GM23338 (cell line): ENCODE measurements at regions not wholly inside any gene's neighbourhood (a gene's known extent, or its start where the extent isn't known, plus 50 kb on each side); places are given as distances from the start of the nearest gene placed in this dataset.

Experiments used
- ATAC-seq: fragments of 200-7000 bp; cut with Tn5 transposase; 3 replicates; pipeline ENCODE4 v1.9.1; 2020
- DNase-seq: peaks from one replicate; pipeline ENCODE4 v3.0.0-alpha.2; 2015; ENCODE audit warnings: low spot score
- H2AFZ ChIP-seq: fragments of 200-600 bp; sonication (generic); 2 replicates; pipeline ENCODE4 v1.8.0; 2016; ENCODE audit warnings: antibody characterized with exemption, mild to moderate bottlenecking, moderate library complexity
- H3F3A ChIP-seq: fragments of 200-600 bp; sonication (generic); replicated peaks from 2 replicates; pipeline ENCODE4 v1.8.0; 2017; ENCODE audit warnings: antibody characterized with exemption, mixed run types, low read depth
- H3K27ac ChIP-seq: fragments of 200-600 bp; sonication (generic); 2 replicates; pipeline ENCODE4 v1.6.1; 2016; ENCODE audit warnings: low read depth
- H3K27me3 ChIP-seq: fragments of 200-600 bp; sonication (generic); 2 replicates; pipeline ENCODE4 v1.8.0; 2016; ENCODE audit warnings: mild to moderate bottlenecking, mixed run types, moderate library complexity; ENCODE audit not compliant: insufficient read depth
- H3K36me3 ChIP-seq: fragments of 200-600 bp; sonication (generic); 2 replicates; pipeline ENCODE4 v1.8.0; 2016; ENCODE audit warnings: mild to moderate bottlenecking; ENCODE audit not compliant: insufficient read depth
- H3K4me1 ChIP-seq: fragments of 200-600 bp; sonication (generic); 2 replicates; pipeline ENCODE4 v1.8.0; 2016; ENCODE audit warnings: mild to moderate bottlenecking, moderate library complexity; ENCODE audit not compliant: insufficient read depth
- H3K4me2 ChIP-seq: fragments of 200-600 bp; sonication (generic); 2 replicates; pipeline ENCODE4 v1.7.1; 2017; ENCODE audit warnings: mixed run types
- H3K4me3 ChIP-seq: fragments of 200-600 bp; sonication (generic); 2 replicates; pipeline ENCODE4 v1.6.1; 2016; ENCODE audit warnings: mixed run types
- H3K79me2 ChIP-seq: fragments of 200-600 bp; sonication (generic); replicated peaks from 2 replicates; pipeline ENCODE4 v1.8.0; 2017; ENCODE audit warnings: mild to moderate bottlenecking; ENCODE audit not compliant: insufficient read depth
- H3K9me2 ChIP-seq: fragments of 200-600 bp; sonication (generic); 2 replicates; pipeline ENCODE4 v1.8.0; 2017; ENCODE audit not compliant: insufficient read depth
- H4K20me1 ChIP-seq: fragments of 200-600 bp; sonication (generic); replicated peaks from 2 replicates; pipeline ENCODE4 v1.8.0; 2017; ENCODE audit warnings: mild to moderate bottlenecking; ENCODE audit not compliant: insufficient read depth
- H3K27ac Mint-ChIP-seq: 2 replicates; pipeline ENCODE4 v1.8.0; 2020; ENCODE audit warnings: inconsistent platforms, mild to moderate bottlenecking, moderate library complexity, mixed read lengths
- H3K27me3 Mint-ChIP-seq: 3 replicates; pipeline ENCODE4 v1.8.0; 2022; ENCODE audit warnings: low read depth, mild to moderate bottlenecking, moderate library complexity, mixed read lengths, inconsistent platforms; ENCODE audit not compliant: insufficient read depth, poor library complexity
- H3K36me3 Mint-ChIP-seq: 3 replicates; pipeline ENCODE4 v1.8.0; 2021; ENCODE audit warnings: low read depth, mild to moderate bottlenecking, inconsistent platforms, moderate library complexity, mixed read lengths
- H3K4me1 Mint-ChIP-seq: 3 replicates; pipeline ENCODE4 v1.8.0; 2020; ENCODE audit warnings: mild to moderate bottlenecking, inconsistent platforms, mixed read lengths
- H3K4me3 Mint-ChIP-seq: 3 replicates; pipeline ENCODE4 v1.8.0; 2021; ENCODE audit warnings: moderate library complexity, mild to moderate bottlenecking, inconsistent platforms, mixed read lengths
- H3K9me3 Mint-ChIP-seq: 3 replicates; pipeline ENCODE4 v1.8.0; 2020; ENCODE audit warnings: moderate library complexity, mild to moderate bottlenecking, inconsistent platforms, mixed read lengths
- CREB1 ChIP-seq: fragments of 250-450 bp; sonication (Bioruptor Pico); IDR thresholded peaks from 2 replicates; pipeline ENCODE4 v1.5.0; 2020; ENCODE audit warnings: low read depth, mild to moderate bottlenecking, moderate library complexity
- EZH2 ChIP-seq: fragments of 200-600 bp; sonication (generic); IDR thresholded peaks from one replicate; pipeline ENCODE4 v1.8.0; 2017; ENCODE audit warnings: antibody characterized with exemption, mild to moderate bottlenecking, low read depth; ENCODE audit not compliant: unreplicated experiment
- NANOG ChIP-seq: IDR thresholded peaks from 2 replicates; pipeline ENCODE4 v1.6.1; 2016; ENCODE audit warnings: antibody characterized with exemption, borderline replicate concordance
- STAT1 ChIP-seq: IDR thresholded peaks from one replicate; pipeline ENCODE4 v1.6.1; 2016; ENCODE audit warnings: antibody characterized with exemption; ENCODE audit not compliant: unreplicated experiment
- ZNF331 ChIP-seq: fragments of 250-450 bp; sonication (Bioruptor Pico); IDR thresholded peaks from 2 replicates; pipeline ENCODE4 v1.5.0; 2020; ENCODE audit warnings: low read depth, mild to moderate bottlenecking, moderate library complexity
- TF ChIP-seq, protein P1 (sequence below), 2 experiments: fragments of 200-600 bp in 1 of 2; sonication (generic) in 1 of 2; conservative IDR thresholded peaks; 2 replicates each; pipeline versions ENCODE4 v1.5.1 to v1.6.1; 2016 to 2017; ENCODE audit warnings: antibody characterized with exemption in 2 of 2, low read depth in 2 of 2, mild to moderate bottlenecking in 2 of 2, moderate library complexity in 1 of 2
- TF ChIP-seq, protein P2 (sequence below): IDR thresholded peaks from one replicate; pipeline ENCODE4 v1.6.1; 2018; ENCODE audit warnings: antibody characterized with exemption; ENCODE audit not compliant: unreplicated experiment
- TF ChIP-seq, protein P3 (sequence below): IDR thresholded peaks from 2 replicates; pipeline ENCODE4 v1.6.1; 2016; ENCODE audit warnings: antibody characterized with exemption

DNA sequence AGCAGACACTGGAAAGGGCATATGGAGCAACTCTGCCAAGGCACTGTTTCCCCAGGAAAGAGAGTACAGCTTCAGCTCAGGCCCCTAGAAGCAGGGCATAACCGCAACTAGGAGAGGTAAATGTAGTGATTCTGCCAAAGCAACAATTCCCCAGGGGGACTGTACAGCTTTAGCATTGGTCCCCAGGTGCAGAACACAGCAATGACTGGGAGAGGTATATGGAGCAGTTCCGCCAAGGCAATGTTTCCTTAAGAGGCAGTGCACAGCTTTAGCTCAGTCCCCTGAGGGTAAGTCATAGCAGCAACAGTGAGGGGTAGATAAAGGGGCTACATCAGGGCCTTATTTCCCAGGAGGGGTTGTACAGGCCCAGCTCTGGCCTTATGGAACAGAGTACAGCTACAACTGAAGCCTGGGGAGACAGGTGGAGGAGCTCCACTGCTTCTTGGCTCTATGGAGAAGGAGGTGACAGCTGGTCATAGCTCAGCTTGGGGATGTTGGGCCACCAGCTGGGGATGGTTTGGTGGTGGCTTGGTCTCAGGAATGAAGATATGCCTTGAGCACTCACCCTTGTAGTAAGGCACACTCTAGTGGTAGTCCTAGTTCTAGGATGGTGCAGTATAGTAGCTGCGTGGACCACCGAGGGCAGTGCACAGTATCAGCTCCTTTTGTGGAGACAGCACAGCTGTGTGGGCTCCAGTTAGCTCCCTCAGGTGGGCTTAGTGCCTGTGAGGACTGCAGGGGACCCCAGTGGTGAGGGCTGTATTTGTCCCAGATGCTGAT is 582.7 kb downstream of the PTPRC start:
- ATAC-seq (no peak), DNase-seq (no peak)
- Mint-ChIP-seq H3K4me3 (no peak overlapping the region), H3K27ac (no peak overlapping the region), H3K9me3 (no peaks in the 10 kb centered on the region; the same call in 2 of the 3 replicates), H3K27me3 (peaks cover 2% of the 10 kb centered on the region), H3K4me1 (peaks cover 3% of the 10 kb centered on the region; the same call in 2 of the 3 replicates), H3K36me3 (no peaks in the 10 kb centered on the region; the same call in 2 of the 3 replicates)
- H3K4me3 ChIP-seq, result no peak overlapping the region
- H3K4me2 ChIP-seq, result no peak overlapping the region
- H3F3A ChIP-seq, result no peaks in the 10 kb centered on the region
- peaks cover 5% of the 10 kb centered on the region for H3K9me2 ChIP-seq
- no peaks in the 10 kb centered on the region for H3K79me2 ChIP-seq
- no peaks in the 10 kb centered on the region for H3K4me1 ChIP-seq
- H3K27me3 ChIP-seq, result no peaks in the 10 kb centered on the region
- no peaks in the 10 kb centered on the region for H3K36me3 ChIP-seq
- TF ChIP-seq, protein P1, sequence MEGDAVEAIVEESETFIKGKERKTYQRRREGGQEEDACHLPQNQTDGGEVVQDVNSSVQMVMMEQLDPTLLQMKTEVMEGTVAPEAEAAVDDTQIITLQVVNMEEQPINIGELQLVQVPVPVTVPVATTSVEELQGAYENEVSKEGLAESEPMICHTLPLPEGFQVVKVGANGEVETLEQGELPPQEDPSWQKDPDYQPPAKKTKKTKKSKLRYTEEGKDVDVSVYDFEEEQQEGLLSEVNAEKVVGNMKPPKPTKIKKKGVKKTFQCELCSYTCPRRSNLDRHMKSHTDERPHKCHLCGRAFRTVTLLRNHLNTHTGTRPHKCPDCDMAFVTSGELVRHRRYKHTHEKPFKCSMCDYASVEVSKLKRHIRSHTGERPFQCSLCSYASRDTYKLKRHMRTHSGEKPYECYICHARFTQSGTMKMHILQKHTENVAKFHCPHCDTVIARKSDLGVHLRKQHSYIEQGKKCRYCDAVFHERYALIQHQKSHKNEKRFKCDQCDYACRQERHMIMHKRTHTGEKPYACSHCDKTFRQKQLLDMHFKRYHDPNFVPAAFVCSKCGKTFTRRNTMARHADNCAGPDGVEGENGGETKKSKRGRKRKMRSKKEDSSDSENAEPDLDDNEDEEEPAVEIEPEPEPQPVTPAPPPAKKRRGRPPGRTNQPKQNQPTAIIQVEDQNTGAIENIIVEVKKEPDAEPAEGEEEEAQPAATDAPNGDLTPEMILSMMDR (conservative IDR thresholded peaks at IDR 0.05; ENCODE audit: low read depth in 2 of 2), result peak in 1 of 2 experiments; percentile 26; a peak in 1 of 4 replicates
- no peak for TF ChIP-seq STAT1
- TF ChIP-seq EZH2, result no peak
- H2AFZ ChIP-seq, result no peak overlapping the region
- no peak overlapping the region for H3K27ac ChIP-seq
- no peaks in the 10 kb centered on the region for H4K20me1 ChIP-seq

DNA sequence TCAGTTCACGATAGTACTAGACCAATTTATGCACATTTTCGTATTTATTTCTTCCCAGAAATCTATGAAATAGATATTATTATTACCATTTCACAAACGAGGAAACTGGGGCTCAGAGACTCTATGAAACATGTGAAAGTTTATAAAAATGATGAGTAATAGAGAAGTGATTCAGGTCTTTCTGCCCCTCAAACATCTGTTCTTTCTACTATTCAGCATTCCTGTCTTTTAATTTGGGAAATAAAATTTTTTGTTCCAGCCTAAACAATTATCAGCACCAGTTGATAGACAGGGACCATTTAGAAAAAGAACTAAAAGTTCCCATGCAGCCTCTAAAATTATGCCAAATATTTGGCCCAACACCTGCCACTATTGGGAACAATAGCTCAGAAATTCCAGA is 585.1 kb downstream of the PTPRC start:
- ATAC-seq (no peak), DNase-seq (no peak)
- Histone ChIP-seq H3K27me3 (no peaks in the 10 kb centered on the region), H3K27ac (no peak overlapping the region), H3K36me3 (no peaks in the 10 kb centered on the region), H3K79me2 (no peaks in the 10 kb centered on the region), H3K4me3 (no peak overlapping the region), H4K20me1 (no peaks in the 10 kb centered on the region), H2AFZ (no peak overlapping the region), H3K4me2 (no peak overlapping the region), H3K9me2 (peaks cover 5% of the 10 kb centered on the region), H3F3A (no peaks in the 10 kb centered on the region), H3K4me1 (no peaks in the 10 kb centered on the region)
- no peak overlapping the region for H3K4me3 Mint-ChIP-seq
- peaks cover 7% of the 10 kb centered on the region; the same call in 2 of the 3 replicates for H3K4me1 Mint-ChIP-seq
- no peak overlapping the region for H3K27ac Mint-ChIP-seq
- TF ChIP-seq, protein P2, sequence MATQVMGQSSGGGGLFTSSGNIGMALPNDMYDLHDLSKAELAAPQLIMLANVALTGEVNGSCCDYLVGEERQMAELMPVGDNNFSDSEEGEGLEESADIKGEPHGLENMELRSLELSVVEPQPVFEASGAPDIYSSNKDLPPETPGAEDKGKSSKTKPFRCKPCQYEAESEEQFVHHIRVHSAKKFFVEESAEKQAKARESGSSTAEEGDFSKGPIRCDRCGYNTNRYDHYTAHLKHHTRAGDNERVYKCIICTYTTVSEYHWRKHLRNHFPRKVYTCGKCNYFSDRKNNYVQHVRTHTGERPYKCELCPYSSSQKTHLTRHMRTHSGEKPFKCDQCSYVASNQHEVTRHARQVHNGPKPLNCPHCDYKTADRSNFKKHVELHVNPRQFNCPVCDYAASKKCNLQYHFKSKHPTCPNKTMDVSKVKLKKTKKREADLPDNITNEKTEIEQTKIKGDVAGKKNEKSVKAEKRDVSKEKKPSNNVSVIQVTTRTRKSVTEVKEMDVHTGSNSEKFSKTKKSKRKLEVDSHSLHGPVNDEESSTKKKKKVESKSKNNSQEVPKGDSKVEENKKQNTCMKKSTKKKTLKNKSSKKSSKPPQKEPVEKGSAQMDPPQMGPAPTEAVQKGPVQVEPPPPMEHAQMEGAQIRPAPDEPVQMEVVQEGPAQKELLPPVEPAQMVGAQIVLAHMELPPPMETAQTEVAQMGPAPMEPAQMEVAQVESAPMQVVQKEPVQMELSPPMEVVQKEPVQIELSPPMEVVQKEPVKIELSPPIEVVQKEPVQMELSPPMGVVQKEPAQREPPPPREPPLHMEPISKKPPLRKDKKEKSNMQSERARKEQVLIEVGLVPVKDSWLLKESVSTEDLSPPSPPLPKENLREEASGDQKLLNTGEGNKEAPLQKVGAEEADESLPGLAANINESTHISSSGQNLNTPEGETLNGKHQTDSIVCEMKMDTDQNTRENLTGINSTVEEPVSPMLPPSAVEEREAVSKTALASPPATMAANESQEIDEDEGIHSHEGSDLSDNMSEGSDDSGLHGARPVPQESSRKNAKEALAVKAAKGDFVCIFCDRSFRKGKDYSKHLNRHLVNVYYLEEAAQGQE, result no peak
- TF ChIP-seq NANOG (no peak), STAT1 (no peak), ZNF331 (CRISPR knock-in tag) (no peak), CREB1 (CRISPR knock-in tag) (no peak)
- TF ChIP-seq, protein P3, sequence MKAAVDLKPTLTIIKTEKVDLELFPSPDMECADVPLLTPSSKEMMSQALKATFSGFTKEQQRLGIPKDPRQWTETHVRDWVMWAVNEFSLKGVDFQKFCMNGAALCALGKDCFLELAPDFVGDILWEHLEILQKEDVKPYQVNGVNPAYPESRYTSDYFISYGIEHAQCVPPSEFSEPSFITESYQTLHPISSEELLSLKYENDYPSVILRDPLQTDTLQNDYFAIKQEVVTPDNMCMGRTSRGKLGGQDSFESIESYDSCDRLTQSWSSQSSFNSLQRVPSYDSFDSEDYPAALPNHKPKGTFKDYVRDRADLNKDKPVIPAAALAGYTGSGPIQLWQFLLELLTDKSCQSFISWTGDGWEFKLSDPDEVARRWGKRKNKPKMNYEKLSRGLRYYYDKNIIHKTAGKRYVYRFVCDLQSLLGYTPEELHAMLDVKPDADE, result no peak
- H3K27me3 Mint-ChIP-seq, result peaks cover 2% of the 10 kb centered on the region
- no peaks in the 10 kb centered on the region; the same call in 2 of the 3 replicates for H3K9me3 Mint-ChIP-seq
- no peaks in the 10 kb centered on the region; the same call in 2 of the 3 replicates for H3K36me3 Mint-ChIP-seq
